ENCODE measurements at regions not wholly inside any gene's neighbourhood (a gene's known extent, or its start where the extent isn't known, plus 50 kb on each side); places are given as distances from the start of the nearest gene placed in this dataset.

DNA sequence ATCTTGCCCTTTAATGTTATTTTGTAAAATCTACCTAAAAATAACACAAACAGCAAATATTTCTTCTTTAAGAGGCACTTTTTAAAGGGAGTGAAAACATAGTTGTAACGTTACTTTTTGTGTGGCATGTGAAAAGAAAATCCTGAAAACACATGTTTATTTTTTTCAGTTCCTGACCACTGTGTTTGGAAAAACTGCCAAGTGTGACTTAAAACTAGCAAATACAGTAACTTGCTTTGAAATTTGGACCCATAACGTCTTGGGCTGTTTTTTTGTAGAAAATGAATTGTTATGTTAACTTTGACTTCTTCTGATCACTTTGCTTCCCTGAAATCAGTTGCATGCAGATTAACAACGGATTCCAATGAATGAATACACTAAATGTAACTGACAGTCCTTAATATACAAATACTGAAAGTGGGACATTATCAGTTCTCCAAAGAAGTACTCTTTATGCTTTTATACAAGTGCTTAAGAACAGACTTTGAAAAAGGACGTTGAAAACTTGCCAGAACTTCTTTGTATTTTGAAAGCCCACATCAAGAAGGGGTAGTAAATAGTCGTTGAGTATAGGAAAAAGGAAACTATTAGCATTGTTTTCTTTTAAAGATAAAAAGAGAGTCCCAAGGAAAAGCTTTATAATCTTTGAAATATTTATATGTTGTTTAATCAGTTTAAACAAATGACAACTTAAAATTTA lies 96.1 kb upstream of the ZEB2 start:
- Histone ChIP-seq H3K27me3 (no peaks in the 10 kb centered on the region), H3K36me3 (no peaks in the 10 kb centered on the region), H3K27ac (no peak overlapping the region), H3K4me1 (no peaks in the 10 kb centered on the region), H3K4me3 (no peak overlapping the region), H3K9me3 (peaks cover 0 to 7% of the 10 kb centered on the region in 2 donors)
- no peak for DNase-seq (ENCODE audit: low spot score in 2 of 2)
- intact Hi-C loops (cut with DNase I; ENCODE audit: low total_unique reads) = no loop called here
- no peak for TF ChIP-seq POLR2AphosphoS5 (IDR thresholded peaks at IDR 0.05)
- TF ChIP-seq POLR2A (IDR thresholded peaks at IDR 0.05) = no peak
- TF ChIP-seq, protein P1, sequence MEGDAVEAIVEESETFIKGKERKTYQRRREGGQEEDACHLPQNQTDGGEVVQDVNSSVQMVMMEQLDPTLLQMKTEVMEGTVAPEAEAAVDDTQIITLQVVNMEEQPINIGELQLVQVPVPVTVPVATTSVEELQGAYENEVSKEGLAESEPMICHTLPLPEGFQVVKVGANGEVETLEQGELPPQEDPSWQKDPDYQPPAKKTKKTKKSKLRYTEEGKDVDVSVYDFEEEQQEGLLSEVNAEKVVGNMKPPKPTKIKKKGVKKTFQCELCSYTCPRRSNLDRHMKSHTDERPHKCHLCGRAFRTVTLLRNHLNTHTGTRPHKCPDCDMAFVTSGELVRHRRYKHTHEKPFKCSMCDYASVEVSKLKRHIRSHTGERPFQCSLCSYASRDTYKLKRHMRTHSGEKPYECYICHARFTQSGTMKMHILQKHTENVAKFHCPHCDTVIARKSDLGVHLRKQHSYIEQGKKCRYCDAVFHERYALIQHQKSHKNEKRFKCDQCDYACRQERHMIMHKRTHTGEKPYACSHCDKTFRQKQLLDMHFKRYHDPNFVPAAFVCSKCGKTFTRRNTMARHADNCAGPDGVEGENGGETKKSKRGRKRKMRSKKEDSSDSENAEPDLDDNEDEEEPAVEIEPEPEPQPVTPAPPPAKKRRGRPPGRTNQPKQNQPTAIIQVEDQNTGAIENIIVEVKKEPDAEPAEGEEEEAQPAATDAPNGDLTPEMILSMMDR (IDR thresholded peaks at IDR 0.05) = no peak

DNA sequence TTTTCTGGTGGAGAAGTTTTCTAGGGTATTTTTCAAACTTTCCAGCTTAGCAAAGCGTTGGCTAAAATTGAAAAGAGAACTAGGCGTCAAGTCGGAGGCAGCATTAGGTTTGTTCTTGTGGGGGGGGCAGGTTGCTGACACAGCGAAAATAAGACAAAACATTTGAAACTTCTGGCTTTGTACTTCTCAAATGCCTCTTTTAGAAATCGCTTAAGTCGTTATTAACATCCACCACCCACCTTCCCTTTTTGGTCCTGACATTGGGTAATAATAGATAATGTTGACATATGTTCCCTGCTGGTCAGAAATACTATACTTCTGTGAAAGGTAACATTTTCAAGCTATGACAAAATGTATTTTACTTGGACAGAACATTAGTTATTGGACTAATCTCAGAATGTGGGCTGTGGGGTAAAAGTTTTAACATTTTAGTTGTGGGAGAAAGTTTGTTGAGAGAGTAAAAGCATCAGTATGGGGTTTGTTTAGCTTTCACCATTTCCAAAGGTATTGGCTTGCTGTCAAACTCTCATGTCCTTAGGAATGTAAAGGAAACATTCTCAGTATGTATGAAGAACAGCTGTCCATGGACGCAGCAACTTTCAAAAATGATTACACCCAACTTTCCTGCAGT lies 88.1 kb upstream of the ZEB2 start:
- no peak for DNase-seq (ENCODE audit: low spot score in 2 of 2)
- intact Hi-C loops (cut with DNase I; ENCODE audit: low total_unique reads) = no loop called here

DNA sequence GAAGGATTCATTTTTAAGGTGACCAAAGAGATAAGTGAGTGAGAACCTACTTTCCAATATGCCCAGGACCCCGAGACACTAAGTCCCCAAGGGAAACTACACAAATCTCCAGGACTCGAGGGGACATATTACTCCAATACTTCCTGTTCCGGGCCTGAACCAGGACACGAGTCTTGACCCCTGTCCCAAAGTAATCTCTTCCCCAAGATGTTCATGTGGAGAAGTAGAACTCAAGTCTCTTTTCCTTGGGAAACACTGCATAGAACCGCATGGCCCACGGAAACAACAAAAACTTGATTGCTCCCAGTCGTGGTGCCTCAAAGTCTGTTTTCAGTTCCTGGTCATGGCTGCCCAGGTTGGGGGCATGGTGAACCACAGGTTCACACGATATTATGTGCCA lies 87.2 kb upstream of the ZEB2 start:
- peak overlapping the region in 1 of 2 donors; percentile 79 for H3K27ac ChIP-seq
- TF ChIP-seq POLR2A (IDR thresholded peaks at IDR 0.05) (no peak), POLR2AphosphoS5 (IDR thresholded peaks at IDR 0.05) (no peak)
- TF ChIP-seq, protein P1 (IDR thresholded peaks at IDR 0.05) = no peak

More for the DNA sequence above, 88.1 kb upstream of the ZEB2 start:
- no peak overlapping the region for H3K4me3 ChIP-seq
- no peaks in the 10 kb centered on the region for H3K9me3 ChIP-seq
- TF ChIP-seq POLR2AphosphoS5 (IDR thresholded peaks at IDR 0.05) = no peak
- TF ChIP-seq, protein P1 (IDR thresholded peaks at IDR 0.05) = no peak
- TF ChIP-seq POLR2A (IDR thresholded peaks at IDR 0.05) = no peak
- no peaks in the 10 kb centered on the region for H3K27me3 ChIP-seq
- no peaks in the 10 kb centered on the region for H3K4me1 ChIP-seq
- H3K36me3 ChIP-seq = no peaks in the 10 kb centered on the region
- peak overlapping the region in 1 of 2 donors; percentile 49 for H3K27ac ChIP-seq

DNA sequence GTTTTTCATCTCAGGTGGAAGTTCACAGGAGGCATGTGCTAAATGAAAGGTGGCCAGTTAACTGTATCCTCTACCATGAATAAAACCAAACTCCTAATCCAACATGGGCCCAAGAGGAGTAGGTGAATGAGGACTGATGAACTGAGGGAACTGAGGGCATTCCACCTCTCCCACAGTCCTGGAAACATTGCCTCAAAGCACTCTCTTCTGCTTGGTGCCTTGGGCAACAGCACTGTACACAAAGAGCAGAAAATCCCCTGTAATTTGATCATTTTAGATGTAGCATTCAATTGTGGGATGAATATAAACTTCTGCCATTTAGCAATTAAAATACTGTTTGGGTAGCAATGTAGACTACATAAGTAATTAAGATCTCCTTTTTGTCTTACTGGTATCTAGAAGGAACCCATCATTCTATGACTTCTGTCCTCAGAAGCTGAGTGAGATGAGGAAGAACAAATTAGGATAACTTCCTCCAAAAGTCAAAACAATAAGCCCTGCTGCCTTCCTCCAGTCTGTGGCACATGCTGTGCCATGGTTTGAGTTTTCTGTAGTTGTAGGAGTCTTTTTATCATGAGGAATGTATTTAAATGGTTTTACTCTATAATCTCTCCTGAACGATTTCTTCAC lies 86.7 kb upstream of the ZEB2 start:
- H3K36me3 ChIP-seq = no peaks in the 10 kb centered on the region
- no peaks in the 10 kb centered on the region for H3K9me3 ChIP-seq
- H3K27me3 ChIP-seq = no peaks in the 10 kb centered on the region
- intact Hi-C loops (cut with DNase I; ENCODE audit: low total_unique reads) = no loop called here
- no peak overlapping the region for H3K4me3 ChIP-seq
- H3K4me1 ChIP-seq = no peaks in the 10 kb centered on the region
- no peak for DNase-seq (ENCODE audit: low spot score in 2 of 2)
- H3K27ac ChIP-seq = no peak overlapping the region
- TF ChIP-seq, protein P1 (IDR thresholded peaks at IDR 0.05) = no peak
- no peak for TF ChIP-seq POLR2AphosphoS5 (IDR thresholded peaks at IDR 0.05)
- TF ChIP-seq POLR2A (IDR thresholded peaks at IDR 0.05) = no peak

More for the DNA sequence above, 87.2 kb upstream of the ZEB2 start:
- Histone ChIP-seq H3K36me3 (no peaks in the 10 kb centered on the region), H3K27me3 (no peaks in the 10 kb centered on the region), H3K9me3 (no peaks in the 10 kb centered on the region), H3K4me3 (no peak overlapping the region), H3K4me1 (no peaks in the 10 kb centered on the region)
- intact Hi-C loops (cut with DNase I; ENCODE audit: low total_unique reads) = no loop called here
- no peak for DNase-seq (ENCODE audit: low spot score in 2 of 2)
